VCaP (cell line): ENCODE measurements at regions not wholly inside any gene's neighbourhood (a gene's known extent, or its start where the extent isn't known, plus 50 kb on each side); places are given as distances from the start of the nearest gene placed in this dataset.

ENCODE experiments used
- H3K27ac ChIP-seq: fragments of 450-650 bp; 2 replicates; pipeline ENCODE4 v1.5.1; 2017
- CTCF ChIP-seq: fragments of 450-650 bp; conservative IDR thresholded peaks from 2 replicates; pipeline ENCODE4 v1.5.1; 2017; ENCODE audit warnings: mild to moderate bottlenecking, moderate library complexity

- no peak for TF ChIP-seq CTCF
- no peak overlapping the region for H3K27ac ChIP-seq
Measured at GRCh38 chr16:86932130-86932982, 354.0 kb downstream of the FOXL1 start.

DNA sequence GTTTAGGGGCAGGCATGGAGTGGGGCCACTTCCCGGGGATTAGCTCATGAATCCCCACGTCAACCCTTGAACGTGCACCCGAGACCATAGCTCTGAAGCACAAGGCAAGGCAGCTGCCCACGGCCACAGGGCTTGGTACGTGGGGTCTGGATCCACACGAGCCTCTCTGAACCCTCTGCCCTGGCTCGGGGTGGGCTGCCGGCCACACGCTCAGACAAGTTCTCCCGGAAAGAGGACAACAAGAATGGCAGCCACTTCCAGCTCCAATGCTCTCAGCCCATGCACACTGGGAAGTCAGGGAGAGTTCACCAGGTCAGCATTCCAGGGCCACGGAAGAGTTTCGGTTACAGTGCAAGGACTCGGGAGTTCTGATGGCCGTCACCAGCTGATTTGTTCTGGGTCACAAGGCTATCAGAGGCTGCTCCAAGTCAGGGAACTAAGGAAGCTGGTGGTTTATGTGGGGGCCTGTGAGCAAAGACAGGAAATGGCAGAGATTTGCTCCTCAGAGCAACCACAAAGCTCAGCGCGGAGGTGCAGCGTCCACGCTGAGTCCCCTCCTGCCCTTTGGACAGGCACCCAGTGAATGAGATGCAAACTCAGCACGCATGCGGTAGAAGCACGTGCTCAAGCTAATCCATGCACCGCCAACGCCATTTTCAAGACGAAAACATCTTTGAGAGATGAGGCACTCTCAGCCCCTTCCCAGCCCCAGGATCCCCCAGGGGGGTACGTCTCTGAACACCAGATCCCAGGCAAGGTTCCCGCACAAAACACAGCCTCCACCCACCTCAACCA lies 356.4 kb downstream of the FOXL1 start:
- H3K27ac ChIP-seq, result no peak overlapping the region
- TF ChIP-seq CTCF, result no peak

GRCh38 chr16:86939609-86940008 lies 361.3 kb downstream of the FOXL1 start:
- no peak for TF ChIP-seq CTCF
- no peak overlapping the region for H3K27ac ChIP-seq

DNA sequence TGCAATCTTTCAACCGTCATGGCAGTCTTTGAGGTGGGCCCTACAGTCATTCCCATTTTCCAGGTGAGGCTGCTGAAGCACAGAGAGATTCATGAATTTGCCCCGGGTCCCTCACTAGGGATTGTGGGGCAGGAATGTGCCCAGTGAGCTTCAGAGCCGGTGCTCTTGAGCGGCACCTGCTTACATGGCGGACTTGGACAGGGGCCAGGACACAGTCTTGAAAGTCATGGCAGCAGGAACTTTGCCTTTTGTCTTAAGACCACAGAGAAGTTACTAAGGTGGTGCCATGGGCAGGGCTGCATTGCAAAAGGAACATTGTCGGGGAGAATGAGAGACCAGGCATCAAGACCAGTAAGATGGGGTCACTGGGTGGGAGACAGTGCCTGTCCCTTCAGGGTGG lies 363.4 kb downstream of the FOXL1 start:
- no peak for TF ChIP-seq CTCF
- no peak overlapping the region for H3K27ac ChIP-seq

DNA sequence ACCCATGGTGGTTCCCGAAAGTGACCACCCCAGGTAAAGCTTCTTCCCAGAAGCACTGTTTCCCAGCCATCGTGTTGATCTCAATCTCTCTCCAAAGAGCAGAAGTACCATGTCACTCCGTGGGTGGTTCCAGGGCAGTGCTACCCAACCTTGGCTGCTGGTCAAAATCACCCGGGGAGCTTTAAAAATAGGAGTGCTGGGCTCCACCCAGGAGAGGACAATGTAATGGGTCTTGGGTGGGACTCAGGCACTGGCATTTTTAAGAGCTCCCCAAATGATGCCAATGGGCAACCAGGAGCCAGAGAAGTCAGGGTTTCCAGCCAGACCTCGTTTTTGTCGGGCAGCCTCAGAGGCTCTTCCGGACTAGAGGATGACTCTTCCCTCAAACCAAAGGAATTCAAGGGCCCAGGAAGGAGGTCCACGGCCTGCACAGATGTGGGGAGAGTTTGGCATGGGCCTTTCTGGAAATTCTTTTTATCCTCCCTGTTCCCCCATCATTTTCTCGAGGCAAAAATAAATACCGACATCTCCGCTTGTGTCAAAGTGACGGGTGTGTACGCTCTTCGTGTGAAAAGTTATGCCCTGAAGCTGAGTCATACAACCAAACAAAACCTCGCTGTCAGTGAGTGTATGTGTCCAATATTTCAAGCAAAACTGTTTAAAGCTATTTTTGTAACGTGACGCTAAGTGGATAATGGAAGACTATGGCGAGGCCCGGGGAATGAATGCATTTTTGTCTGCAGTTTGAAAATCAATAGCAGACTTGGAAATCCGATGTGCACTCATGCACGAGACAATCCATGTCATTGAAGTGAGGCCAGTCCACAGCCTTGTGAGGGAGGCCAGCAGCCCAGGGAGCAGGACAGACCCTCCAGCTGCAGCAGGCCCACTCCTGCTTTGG lies 364.1 kb downstream of the FOXL1 start:
- no peak for TF ChIP-seq CTCF
- no peak overlapping the region for H3K27ac ChIP-seq

GRCh38 chr16:86945166-86945900 lies 367.0 kb downstream of the FOXL1 start:
- no peak overlapping the region for H3K27ac ChIP-seq
- no peak for TF ChIP-seq CTCF
